Jurkat, Clone E6-1 (cell line): ENCODE measurements at regions not wholly inside any gene's neighbourhood (a gene's known extent, or its start where the extent isn't known, plus 50 kb on each side); places are given as distances from the start of the nearest gene placed in this dataset.

Source experiments
- DNase-seq: peaks from one replicate; pipeline ENCODE4 v3.0.0-alpha.2; 2011; ENCODE audit warnings: low read depth, low spot score
- H3K4me3 ChIP-seq: 2 replicates; pipeline ENCODE4 v1.5.1; 2011; ENCODE audit warnings: mild to moderate bottlenecking, low read length, control low read depth, moderate library complexity

DNA sequence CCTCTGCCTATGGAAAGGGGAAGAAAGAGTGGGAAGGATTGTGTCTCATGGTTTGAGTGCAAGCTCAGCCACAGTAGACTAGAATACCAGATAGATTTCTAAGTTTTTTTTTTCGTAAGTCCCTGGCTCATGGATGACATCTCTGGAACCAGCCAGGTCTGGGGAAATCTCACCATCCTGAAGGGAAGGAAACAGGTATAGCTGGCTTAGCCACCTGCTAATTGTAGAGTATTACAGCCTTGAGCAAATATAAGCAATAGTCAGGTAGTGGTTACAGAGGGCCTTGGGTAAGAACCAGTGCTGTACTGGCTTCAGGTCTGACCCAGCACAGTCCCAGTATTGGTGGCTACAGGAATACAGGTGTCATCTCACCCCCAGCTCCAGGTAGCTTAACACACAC lies 500.9 kb upstream of the PRMT6 start:
- no peak for DNase-seq
- no peak overlapping the region for H3K4me3 ChIP-seq

DNA sequence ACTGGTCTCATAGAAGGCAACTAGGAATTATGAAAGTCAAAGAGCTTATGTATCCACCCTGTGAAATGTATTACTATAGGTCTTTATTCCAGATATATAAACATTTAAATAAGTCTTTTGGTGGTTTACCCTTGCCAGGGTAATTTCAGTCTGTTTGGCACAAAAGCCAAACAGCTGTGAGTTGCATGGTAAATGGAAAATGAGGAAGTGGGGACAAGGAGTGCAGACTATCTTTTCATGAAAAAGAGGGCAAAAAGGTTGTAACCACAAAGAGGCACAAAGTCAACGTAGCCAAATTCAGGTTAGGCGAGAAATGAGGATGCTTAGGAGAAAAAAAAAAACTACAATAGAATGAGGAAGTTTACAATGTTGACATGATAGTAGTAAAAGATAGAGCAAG lies 492.3 kb upstream of the PRMT6 start:
- H3K4me3 ChIP-seq: no peak overlapping the region
- DNase-seq: no peak

DNA sequence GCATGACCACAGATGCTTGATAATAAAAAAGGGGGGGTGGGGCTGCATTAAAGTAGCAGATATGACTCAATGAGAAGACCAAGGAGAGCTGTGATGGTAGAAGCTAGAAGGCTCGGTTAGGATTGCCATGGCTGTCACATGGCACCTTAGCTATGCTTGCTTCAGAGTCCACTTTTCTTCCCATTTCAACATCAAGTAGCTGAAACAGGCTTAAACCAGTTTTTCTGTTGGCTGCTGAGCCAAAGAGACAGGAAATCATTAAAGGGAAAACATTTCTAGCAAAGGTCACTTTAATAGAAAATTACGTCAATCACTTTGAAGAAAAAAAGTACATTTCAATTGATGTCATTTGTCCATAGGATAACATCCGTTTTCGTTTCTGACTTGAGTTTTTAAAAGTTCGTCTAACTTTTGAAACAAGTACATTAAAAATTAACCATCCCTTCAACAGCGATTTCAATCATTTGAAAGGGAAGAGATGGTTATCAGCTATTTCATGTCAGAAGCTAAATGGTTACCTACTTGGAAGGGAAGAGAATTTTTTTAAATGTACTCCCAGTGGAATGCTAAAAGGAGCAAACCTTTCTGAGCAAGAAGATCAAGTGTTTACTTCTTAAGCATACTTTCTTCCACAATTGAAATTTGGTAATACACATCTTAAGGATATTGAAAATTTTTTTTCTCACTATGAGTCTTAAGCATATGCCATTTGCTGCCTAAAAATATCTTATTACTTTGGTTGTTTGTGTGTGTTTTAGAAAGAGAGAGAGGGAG lies 488.1 kb upstream of the PRMT6 start:
- DNase-seq: no peak

DNA sequence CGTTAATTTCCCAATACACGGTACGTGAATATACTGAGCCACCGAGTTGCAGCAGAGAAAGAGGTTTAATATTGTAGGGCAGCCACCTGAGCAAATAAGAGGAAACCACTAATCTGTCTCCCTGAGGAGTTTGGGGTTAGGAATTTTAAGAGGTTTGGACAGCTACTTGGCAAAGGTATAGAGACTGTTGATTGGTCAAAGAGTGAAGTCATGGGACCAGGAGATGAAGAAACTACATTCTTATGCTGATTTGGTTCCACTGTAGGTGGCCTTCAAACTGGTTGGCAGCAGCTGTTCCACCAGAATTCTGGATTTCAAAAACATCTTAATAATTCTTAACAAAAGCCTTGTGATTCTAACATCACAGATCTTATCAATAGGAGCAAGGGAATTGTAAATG lies 485.4 kb upstream of the PRMT6 start:
- no peak for DNase-seq

More for the DNA sequence above, 488.1 kb upstream of the PRMT6 start:
- H3K4me3 ChIP-seq: no peak overlapping the region

GRCh38 chr1:106584107-106584506 lies 472.4 kb upstream of the PRMT6 start:
- H3K4me3 ChIP-seq: no peak overlapping the region
- no peak for DNase-seq

More for the DNA sequence above, 485.4 kb upstream of the PRMT6 start:
- no peak overlapping the region for H3K4me3 ChIP-seq

- no peak overlapping the region for H3K4me3 ChIP-seq
- DNase-seq: no peak
These were observed 471.8 kb upstream of the PRMT6 start for GRCh38 chr1:106584676-106585075.

- no peak overlapping the region for H3K4me3 ChIP-seq
- no peak for DNase-seq
These were observed 455.8 kb upstream of the PRMT6 start for GRCh38 chr1:106600626-106601025.

GRCh38 chr1:106603616-106604015 lies 452.9 kb upstream of the PRMT6 start:
- no peak for DNase-seq
- H3K4me3 ChIP-seq: no peak overlapping the region

DNA sequence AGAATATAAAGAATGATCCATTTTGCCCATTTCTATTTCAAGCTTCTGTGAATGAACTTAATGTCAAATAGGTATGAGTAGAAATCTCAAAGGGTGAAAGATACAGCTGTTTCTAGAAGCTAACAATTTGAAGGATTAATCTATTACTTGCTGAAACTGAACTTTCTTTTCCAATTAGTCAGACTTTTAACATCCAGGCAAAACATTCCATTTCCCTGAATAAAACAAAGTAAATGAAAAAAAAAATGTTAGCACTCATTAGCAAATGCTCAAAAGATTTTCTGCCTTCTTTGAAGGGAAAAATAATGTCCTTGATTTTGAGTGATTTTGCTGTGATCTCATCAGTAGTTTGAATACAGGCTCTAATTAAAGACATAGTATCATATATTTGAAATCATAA lies 447.6 kb upstream of the PRMT6 start:
- no peak for DNase-seq

GRCh38 chr1:106613068-106613467 lies 443.4 kb upstream of the PRMT6 start:
- DNase-seq: no peak

More for the DNA sequence above, 447.6 kb upstream of the PRMT6 start:
- H3K4me3 ChIP-seq: no peak overlapping the region

GRCh38 chr1:106613861-106614260 lies 442.6 kb upstream of the PRMT6 start:
- H3K4me3 ChIP-seq: no peak overlapping the region
- no peak for DNase-seq

More at GRCh38 chr1:106613068-106613467, 443.4 kb upstream of the PRMT6 start:
- no peak overlapping the region for H3K4me3 ChIP-seq

- no peak overlapping the region for H3K4me3 ChIP-seq
- DNase-seq: no peak
These were observed 441.0 kb upstream of the PRMT6 start for GRCh38 chr1:106615473-106615872.

DNA sequence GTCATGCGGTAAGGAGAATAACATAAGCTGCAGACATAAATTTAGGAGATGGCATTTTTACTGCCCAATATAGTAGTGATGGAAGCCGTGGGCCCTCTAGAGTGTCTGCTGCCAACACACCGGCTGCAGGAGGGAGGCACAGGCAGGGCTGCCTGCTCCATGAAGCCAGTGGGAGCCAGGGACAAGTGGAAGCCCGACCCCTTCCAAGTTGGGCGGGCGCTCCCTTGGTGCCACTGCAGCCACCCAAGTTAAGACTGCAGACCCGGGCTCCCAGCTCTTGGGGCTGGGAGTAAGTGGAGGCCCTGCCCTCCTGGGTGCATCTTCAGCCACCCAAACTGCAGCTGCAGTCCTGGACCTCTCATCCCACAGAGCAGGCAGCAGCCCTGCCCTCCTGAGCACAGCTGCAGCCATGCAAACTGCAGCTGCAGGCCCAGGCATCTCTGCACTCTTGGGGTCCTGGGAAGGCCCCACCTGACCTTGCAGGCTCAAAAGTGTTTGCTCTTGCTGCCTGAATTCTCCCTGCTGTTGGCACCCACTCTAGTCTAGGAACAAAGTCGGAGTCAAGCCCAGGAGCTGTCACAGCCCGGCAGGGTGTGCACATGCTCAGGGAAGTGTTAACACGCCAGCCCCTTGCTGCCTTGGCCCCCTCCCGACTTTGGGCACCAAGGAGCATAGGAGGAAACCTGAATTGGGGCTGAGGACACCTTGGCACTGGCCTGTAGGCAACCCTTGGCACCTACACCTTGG lies 437.2 kb upstream of the PRMT6 start:
- H3K4me3 ChIP-seq: no peak overlapping the region
- no peak for DNase-seq

- no peak for DNase-seq
- H3K4me3 ChIP-seq: no peak overlapping the region
These were observed 436.7 kb upstream of the PRMT6 start for GRCh38 chr1:106619827-106620134.

DNA sequence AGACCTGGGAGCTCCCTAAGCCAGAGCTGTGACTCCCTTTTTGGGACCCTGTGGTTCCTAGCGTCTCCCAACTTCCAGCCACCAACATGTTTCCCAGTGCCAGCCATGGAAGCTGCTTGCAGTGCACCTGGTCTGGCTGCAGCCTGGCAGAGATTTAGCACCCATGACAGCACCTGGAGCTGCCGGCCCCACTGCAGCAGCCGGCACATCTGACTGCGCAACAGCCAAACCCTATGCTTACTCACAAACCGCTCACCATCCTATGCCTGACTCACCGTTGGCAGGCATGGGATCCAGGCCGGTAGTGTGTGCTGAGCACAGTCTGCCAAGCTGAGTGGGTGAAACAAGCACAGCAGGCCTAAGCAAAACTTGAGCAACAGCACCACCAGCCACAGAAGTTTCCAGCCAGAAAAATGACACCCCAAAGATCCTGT lies 435.9 kb upstream of the PRMT6 start:
- no peak for DNase-seq
- no peak overlapping the region for H3K4me3 ChIP-seq

DNA sequence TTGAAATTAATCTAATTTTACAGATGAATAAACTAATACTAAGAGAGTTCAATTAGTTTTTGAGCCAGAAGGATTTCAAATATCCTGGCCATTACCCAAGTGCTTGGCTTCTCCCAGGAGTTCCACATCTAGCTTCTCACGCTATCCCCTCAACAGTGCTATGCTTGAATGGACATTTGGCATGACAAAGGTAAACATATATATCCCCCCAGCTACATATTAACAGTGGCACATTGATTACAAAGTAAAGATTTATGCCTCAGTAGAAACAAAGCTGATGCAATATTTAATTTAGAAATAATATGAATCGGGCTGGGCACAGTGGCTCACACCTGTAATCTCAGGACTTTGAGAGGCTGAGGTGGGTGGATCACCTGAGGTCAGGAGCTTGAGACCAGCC lies 434.6 kb upstream of the PRMT6 start:
- no peak for DNase-seq
- H3K4me3 ChIP-seq: no peak overlapping the region

DNA sequence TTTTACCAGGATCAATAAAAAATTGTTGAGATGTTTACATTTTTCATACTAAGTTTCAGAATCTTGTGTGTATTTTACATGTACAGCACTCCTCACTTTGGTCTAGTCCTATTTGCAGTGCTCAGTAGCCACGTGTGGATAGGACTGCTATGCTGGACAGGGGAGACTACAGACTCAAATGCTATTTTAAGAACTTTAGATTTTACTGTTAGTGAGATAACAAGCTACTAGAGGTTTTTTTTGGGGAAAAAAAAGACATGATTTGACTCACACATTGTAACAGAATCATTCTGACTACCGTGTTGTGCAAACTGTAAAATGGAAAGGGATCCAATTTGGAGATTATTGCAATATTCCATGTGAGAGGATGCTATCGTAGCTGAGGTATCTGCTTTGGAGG lies 418.9 kb upstream of the PRMT6 start:
- no peak for DNase-seq
- H3K4me3 ChIP-seq: no peak overlapping the region

- H3K4me3 ChIP-seq: no peak overlapping the region
These were observed 410.2 kb upstream of the PRMT6 start for GRCh38 chr1:106646261-106646784.

GRCh38 chr1:106646816-106647215 lies 409.7 kb upstream of the PRMT6 start:
- H3K4me3 ChIP-seq: no peak overlapping the region
- DNase-seq: no peak

More at GRCh38 chr1:106646261-106646784, 410.2 kb upstream of the PRMT6 start:
- DNase-seq: no peak

DNA sequence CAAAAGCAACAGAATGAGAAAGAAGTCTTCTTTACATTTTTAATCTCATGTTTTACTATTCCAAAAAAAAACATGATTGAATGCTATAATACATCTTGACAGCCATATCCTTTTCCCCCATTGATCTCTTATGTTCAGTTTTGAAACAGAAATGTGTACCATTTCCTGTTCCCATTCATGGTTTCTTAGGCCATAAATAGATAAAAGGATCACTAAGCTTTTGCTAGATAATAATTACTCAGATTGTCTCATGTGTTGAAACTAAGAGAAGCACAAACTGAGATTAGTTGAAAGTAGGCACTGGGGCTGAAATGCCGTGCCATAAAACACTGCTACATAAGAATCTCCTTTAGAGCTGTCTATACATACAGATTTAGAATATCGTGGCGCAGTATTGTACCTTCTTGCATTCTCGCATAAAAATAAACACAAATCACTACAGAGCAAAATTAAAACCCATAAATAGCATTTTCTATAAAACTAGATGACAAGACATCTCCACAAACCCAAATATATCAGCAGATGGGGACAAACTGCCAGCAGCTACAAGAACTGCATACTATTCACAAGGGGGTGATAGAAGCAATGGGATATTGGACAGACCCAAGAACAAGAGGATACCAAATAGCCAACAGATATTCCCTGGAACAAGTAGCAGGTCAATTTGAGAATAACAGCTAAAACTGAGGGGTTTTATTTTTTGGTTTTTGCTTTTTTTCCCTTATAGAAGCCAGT lies 405.3 kb upstream of the PRMT6 start:
- no peak overlapping the region for H3K4me3 ChIP-seq
- DNase-seq: no peak
